NOMO-1 treated with dmso at 0.1 percent for 144 hours (cell line): ENCODE measurements at regions not wholly inside any gene's neighbourhood (a gene's known extent, or its start where the extent isn't known, plus 50 kb on each side); places are given as distances from the start of the nearest gene placed in this dataset.
"Not testable (repeated sequence)": the region's sequence is repeated elsewhere in the genome, so short reads cannot be mapped to it uniquely, and the experiment has no call there.

ENCODE experiments used
- DNase-seq: peaks from one replicate; lab custom pipeline; 2025; ENCODE audit not compliant: unreplicated experiment; lab: John Stamatoyannopoulos, UW

DNA sequence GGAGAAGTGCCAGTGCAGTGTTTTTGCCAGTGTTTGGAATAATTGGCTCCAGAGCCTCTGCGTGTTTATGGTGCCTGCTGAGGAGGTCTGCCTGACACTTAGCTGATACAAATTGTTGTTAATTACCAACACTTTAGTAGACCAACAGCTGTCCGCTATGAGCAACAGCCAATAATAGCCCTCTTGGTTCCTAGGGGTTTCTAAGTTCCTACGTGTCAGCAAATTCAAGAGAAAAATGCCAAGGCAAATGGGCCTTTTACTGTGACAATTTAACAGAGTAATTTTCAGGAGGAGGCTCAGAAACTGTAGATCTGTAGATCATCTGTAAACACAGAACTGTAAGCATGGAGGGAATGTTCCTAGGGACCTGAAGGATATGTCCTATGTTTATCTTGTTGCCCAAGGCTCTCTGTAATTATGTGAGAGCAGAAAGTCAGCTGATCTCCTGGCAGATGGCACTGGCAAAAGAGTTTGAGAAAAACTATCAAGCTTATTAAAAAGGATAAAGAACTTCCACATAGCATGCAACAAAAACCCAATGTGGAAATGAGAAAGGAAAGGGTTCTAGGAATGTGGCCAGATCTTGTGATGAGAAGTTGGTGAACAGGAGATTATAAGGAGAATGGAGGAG is 157.7 kb downstream of the GJA1 start:
- no peak for DNase-seq

DNA sequence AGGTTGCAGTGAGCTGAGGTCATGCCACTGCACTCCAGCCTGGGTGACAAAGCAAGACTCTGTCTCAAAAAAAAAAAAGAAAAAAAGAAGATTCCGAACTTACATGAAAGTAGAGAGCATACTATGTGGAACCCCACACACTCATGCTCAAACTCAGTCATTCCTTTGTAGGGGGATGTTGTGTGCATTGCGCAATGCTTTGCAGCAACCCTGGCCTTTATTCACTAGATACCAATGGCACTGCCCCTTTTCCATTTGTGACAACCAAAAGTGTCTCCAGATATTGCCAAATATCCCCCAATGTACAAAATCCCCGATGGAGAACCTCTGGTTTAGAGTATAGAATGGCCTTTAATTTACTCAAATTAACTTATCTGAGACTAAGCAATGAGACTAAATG is 158.6 kb downstream of the GJA1 start:
- DNase-seq, result no peak

DNA sequence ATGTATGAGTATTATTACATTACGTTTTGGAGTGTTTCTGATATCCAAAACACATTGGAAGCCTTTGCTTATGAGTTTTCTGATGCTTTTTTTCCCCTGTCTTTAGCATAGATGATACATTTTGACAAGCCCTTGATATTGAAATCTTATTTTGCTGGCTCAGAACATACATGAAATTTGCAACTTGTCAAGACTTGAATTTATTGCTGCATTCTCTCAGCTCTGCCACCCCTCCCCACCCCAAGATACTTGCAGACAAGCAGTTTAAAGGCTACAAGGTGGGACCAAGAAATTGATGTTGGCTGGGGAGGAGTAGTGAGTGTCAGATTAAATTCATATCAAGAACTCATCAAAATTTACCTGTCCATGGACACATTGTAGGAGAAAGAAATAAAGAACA is 160.2 kb downstream of the GJA1 start:
- no peak for DNase-seq

DNA sequence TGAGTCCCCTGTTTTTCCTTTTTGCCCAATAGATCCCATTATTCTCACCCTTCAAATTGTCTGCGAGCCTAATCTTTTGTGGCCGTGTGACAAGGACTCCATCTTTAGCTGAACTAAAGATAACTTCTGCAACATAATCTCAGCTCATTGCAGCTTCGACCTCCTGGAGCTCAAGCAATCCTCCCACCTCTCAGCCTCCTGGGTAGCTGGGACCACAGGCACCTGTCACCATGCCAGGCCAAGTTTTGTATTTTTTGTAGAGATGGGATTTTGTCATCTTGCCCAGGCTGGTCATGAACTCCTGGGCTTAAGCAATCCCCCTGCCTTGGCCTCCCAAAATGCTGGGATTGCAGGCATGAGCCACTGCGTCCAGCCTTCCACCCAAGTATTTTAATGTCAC is 161.0 kb downstream of the GJA1 start:
- DNase-seq, result no peak

DNA sequence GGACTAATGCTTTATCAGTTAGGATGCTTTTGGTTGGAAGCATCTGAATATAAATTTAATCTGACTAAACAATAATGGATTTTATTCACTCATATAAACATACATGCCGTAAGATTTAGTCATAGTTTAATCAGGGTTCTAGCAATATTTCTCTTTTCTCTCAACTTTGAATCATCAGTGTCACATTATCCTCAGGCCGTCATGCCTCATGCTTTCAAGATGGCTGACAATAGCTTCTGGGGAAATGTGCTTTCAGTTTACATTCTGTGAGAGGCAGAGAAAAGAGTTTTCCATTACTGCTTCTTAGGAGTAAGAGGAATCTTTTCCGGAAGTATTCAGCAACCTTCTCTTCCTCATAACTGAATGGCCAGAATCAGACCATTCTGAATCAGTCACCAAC is 162.2 kb downstream of the GJA1 start:
- no peak for DNase-seq

DNA sequence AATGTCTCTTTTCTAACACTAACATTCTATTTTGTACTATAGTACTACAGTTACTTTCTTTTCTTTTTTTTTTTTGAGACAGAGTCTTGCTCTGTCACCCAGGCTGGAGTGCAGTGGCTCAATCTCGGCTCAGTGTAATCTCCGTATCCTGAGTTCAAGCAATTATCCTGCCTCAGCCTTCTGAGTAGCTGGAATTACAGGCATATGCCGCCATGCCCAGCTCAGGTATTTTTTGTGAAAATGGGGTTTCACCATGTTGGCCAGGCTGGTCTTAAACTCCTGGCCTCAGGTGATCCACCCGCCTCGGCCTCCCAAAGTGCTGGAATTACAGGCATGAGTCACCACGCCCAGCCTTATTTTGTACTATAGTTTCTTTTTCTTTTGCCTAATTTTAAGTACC is 163.9 kb downstream of the GJA1 start:
- DNase-seq, result not testable (repeated sequence)

DNA sequence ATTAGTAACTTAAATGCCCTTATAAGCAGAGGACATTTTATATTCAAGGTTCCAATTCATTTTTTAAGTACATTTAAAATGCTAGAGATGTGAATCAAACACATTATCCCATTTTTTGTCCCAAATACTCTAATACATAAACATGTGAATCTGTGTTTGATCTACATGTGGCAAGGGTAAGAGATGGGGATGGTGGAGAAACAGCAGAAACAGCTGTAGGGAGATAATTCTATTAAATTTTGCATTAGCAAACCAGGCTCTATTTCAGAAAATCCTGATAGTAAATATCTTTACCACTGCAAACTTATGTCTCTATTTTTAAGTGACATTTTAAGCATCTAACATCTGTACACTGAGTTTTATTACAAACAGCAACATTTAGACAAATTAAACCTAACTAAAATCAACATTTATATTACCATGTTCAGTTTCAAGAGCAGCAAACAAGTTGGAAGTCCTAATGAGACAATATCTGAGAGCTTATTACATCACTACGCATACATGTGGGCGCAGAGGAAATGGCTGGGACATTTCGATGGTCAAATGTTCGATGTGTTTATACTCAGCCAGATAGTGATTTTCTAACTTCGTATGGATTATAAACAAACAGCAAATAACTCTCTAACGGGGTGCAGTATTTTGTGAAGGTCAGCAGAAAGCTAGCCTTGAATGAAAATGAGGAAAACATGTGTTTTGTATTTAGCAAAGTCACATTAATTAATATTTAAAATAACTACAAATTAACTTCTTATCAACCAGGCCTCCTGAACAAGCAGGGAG is 165.1 kb downstream of the GJA1 start:
- no peak for DNase-seq

DNA sequence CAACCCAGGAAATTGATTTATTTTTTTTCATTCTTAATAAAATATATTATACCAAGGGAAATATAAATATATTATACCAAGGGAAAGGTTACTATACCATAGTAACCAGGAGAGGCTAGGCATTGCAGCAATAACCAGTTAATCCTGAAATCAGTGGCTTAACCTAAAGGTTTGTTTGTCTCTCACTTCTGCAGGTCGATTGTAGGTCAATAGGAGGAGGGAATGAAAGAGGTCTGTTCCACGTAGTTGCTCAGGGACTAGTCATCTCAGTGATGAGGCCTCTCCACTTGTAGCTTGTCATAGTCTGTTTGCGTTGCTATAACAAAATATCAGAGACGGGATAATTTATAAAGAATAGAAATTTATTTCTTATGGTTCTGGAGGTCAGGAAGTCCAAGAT is 168.0 kb downstream of the GJA1 start:
- no peak for DNase-seq

DNA sequence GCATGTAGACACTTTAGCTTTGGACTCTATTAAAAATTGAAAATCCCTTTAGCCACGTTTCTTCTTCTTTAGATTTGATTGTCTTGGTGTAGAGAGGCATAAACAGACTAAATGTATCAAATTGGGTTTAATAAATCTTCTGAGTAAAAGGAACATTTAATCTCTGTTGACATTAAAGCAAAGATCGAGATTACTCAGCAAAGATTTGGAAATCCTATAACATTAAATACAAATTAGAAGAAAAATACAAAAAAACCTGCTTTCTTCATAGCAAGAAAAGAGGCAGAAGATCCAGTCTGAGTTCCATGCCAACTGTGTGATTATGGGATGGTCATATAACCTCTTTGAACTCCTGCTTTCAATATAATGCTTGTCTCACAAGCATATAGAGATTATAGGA is 172.3 kb downstream of the GJA1 start:
- DNase-seq, result no peak

DNA sequence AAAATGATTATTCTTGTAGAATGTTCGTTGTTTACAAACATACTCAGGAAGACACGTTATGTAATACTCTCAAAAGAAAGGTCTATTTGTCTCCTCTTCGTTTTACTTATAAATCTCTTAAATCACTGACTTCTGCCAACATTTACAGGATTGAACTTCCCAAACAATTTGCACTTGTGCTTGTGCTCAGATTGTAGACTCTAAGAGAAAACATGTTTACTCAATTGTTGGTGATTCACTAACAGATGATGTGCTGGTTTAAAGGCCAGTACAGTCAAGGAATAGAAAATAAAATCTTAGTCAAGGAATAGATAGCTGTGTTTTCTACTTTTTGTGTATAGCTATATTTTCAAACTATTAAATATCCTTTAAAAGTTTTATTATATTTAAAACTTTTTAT is 172.8 kb downstream of the GJA1 start:
- no peak for DNase-seq

DNA sequence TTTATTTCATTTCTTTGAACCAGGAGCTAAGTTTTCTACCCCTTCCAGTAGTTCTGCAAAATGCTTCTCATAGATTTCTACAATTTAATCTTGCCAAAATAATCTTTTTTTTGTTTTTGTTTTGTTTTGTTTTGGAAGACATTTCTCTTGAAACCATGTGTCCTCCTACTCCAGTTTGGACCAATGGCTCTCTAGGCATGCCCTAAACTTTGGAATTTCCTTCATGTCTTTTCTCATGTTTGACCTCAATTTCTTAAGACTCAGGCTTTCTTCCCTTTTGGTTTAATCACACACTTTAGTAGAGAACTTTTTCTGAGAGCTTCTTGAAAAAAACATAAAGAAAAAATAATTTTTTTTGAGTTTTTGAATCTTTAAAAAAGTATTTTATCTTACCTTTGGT is 173.8 kb downstream of the GJA1 start:
- no peak for DNase-seq

DNA sequence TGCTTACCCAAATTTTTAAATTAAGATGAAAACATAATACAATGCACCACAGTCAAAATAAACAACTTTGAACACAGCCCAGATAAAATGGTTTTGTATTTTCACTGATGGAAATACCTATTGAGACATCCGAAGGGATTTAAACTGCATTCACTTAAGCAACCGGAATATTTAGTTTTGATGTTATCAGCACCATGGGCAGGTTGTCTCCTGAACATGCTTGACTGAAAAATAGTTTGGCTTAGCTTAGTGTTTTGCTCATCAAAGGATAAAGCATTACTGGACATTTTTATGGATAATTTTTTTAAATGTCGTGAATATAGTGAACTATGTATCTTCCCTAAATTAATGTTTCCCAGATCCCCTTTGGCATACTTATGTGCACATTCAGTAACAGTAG is 177.5 kb downstream of the GJA1 start:
- DNase-seq, result no peak

DNA sequence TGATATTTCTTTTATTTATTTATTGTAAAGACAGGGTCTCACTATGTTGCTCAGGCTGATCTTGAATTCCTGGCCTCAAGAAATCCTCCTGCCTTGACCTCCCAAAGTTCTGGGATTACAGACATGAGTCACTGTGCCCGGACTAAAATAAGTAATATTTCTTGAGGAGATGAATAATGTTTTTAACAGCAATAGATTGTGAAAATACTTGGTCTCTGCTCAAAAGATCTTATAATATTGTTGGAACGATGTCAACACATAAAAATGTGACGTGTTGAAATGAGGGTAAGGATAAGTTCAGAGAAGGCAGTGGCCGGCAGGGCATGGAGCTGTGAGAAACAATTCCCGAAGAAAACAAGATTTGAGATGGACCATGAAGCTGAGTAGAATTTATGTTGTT is 178.7 kb downstream of the GJA1 start:
- no peak for DNase-seq

DNA sequence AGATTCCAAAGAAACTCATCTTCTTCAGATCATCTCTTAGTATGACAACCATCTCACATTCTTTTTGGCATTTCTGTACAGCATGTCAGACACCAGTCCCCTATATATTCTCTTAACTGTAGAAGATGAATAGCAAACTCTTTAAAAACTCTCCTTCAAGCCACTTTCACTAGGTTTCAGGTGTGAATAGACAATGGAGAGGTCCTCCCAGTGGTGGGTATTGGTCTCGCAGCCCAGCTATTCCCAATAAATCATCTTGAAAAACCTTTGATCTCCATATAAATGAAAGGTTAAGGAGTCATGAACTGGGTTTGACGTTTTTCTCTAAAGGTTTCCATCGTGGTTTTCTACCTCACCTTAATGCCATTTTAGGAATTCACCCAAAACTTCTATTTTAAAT is 180.0 kb downstream of the GJA1 start:
- DNase-seq, result no peak

DNA sequence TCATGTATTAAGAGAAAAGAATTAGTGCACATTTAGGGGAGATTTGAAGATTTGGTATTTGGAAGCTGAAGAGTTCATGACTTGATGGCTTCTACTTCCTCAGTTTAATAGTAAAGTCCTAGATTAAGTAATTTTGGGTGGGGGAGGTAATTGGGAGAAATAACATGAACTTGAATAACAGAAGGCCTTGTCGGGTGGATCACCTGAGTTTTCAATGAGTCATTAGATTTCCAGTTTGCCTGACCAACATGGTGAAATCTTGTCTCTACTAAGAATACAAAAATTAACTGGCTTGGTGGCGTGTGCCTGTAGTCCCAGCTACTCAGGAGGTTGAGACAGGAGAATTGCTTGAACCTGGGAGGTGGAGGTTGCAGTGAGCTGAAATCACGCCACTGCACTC is 181.0 kb downstream of the GJA1 start:
- no peak for DNase-seq

DNA sequence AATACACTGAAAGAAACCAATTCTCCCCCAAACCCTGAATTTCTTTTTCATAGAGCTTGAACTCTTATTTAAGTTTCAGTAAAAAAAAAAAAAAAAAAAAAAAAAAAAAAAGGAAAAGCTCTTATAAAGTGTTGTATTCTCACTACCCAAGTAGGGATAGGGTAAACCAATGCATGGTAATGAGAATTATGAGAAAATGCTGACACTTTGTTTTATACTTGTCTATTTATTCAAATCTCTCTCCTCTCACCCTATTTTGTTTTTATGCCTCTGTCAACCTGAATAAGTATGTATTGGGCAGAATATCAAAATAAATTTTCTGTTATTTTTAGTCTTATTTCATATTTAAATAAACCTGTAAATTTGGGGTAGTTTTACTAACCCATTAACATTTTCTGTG is 181.9 kb downstream of the GJA1 start:
- DNase-seq, result no peak

DNA sequence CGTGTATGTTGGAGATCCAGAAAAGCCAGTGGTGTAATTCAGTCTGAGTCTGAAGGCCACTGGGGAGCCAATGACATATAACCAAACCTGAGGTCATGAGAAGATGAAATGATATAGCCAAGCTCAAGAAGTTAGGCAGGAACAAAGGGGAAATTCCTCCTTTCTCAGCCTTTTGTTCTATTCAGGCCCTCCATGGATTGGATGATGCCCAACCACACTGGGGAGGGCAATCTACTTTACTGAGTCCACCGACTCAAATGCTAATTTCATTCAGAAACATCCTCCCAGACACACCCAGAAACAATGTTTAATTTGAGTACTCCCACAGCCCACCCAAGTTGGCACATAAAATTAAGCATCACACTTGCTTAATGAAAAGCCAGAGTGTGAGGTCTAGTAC is 183.6 kb downstream of the GJA1 start:
- DNase-seq, result no peak

DNA sequence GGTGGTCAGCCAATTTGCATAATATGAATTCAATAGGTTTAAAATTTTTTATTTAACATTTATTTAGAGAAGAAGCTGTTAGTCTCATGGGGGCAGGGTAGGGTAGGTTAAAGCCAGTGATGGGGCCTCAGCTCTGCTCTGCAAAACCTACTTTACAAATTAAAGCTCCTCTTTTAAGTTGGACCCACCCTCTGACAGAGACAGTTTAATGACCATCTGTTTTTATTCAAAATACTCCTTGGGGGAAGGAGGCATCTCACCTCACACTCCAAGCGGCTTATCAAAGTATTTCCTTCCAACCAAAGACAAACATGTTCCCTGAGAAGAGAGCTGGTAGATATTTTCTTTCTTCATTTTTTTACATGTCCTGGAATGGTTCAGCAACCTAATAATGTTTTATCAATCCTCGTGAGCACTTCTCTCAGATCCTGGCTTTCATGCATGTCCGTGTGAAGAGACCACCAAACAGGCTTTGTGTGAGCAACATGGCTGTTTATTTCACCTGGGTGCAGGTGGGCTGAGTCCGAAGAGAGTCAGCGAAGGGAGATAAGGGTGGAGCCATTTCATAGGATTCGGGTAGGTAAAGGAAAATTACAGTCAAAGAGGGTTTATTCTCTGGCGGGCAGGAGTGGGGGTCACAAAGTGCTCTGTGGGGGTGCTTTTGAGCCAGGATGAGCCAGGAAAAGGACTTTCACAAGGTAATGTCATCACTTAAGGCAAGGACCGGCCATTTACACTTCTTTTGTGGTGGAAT is 184.7 kb downstream of the GJA1 start:
- no peak for DNase-seq

DNA sequence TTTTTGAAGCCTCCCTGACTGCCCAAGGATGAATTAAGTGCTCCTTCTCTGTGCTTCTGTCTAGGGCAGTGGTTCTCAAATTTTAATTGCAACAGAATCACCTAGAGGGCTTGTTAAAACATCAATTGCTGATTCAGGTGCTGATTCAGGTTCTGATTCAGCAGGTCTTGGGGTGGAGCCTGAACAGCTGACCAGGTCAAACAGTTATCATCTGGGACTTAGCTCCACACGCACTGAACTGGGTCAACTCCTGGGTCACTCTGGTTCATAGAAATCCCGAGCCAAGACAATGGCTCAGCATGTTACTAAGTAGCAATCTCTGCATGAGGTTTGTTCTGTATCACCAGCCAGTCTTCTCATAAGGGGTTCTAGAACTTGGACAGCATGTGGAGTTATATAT is 192.3 kb downstream of the GJA1 start:
- no peak for DNase-seq

DNA sequence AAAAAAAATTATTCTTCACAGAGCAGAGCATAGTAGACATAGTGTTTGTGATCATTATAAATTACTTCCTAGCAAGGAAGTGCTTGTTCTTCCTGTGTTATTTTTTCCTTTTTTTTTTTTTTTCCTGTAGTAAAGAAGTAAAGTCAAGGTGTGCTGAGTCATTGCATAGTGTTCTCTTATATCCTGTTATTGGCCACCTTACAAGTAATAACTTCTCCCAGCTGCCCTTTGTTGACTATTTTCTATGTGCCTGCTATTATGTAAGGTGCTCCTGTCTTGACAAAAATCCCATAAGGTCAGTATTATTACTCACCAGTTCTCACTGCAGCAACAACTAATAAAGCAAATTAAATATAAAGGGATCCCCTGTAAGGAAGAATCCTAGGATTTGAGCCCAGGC is 195.3 kb downstream of the GJA1 start:
- no peak for DNase-seq

DNA sequence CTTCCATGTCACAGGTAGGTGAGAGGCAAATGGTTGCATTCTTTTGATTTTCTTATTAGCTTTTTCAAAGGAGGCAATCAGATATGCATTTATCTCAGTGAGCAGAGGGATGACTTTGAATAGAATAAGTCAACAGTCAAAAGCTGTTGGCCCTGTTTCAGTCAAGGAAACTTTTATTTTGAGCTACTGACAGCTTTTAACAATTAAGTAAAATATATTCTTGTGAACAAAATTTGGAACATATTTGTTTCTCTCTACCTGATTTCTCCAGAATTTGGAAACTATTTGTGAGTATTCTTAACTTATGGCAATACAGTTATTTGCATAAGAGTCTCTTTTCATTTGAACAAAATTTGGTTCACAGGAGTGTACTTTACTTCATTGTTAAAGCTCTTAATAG is 196.3 kb downstream of the GJA1 start:
- DNase-seq, result not testable (repeated sequence)

DNA sequence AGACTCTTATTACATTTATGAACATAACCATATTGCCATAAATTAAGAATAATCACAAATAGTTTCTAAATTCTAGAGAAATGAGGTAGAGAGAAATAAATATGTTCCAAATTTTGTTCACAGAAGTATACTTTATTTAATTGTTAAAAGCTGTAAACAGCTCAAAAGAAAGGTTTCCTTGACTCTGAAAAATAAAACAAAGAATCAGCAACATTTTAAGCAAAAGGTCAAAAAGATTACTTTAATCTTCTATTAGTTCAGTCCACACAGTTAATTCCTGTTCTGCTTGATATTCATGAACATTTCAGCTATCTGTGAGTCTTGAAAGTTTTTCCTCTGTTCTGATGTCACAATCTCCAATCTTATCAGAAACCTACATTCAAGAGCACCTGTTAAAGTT is 197.9 kb downstream of the GJA1 start:
- no peak for DNase-seq
